ENCODE measurements at regions not wholly inside any gene's neighbourhood (a gene's known extent, or its start where the extent isn't known, plus 50 kb on each side); places are given as distances from the start of the nearest gene placed in this dataset.

GRCh38 chr5:116668390-116668789, 93.8 kb upstream of the SEMA6A start:
- H3K9me3 ChIP-seq, result no peaks in the 10 kb centered on the region
- FAIRE-seq (no peak), DNase-seq (ENCODE audit: low read depth in 1 of 2, low spot score in 1 of 2) (no peak), ATAC-seq (no peak)
- no peak overlapping the region for H3K4me2 ChIP-seq
- H3K4me1 ChIP-seq, result no peaks in the 10 kb centered on the region
- WGBS (ENCODE audit: missing lambda C conversion rate), result 0% methylated on average over 1 of the region's 1 CpG
- TF ChIP-seq HOXA7 (CRISPR knock-in tag; IDR thresholded peaks at IDR 0.05) (no peak), RNF2 (IDR thresholded peaks at IDR 0.05; ENCODE audit: borderline replicate concordance, low read depth) (no peak), NFE2L2 (conservative IDR thresholded peaks at IDR 0.05; ENCODE audit: low read length) (no peak), TFCP2L1 (CRISPR knock-in tag; IDR thresholded peaks at IDR 0.05) (no peak), PBX3 (IDR thresholded peaks at IDR 0.05) (no peak), HMGXB4 (CRISPR knock-in tag; IDR thresholded peaks at IDR 0.05; ENCODE audit: borderline replicate concordance) (no peak), POLR2AphosphoS2 (conservative IDR thresholded peaks at IDR 0.05; ENCODE audit: low read length) (no peak), RCOR1 (IDR thresholded peaks at IDR 0.05; ENCODE audit: low read depth, low read length) (no peak), EHF (CRISPR knock-in tag; IDR thresholded peaks at IDR 0.05) (no peak), REST (IDR thresholded peaks at IDR 0.05) (no peak)
- H3K27ac ChIP-seq, result no peak overlapping the region
- no peak overlapping the region for H3K4me3 ChIP-seq
- CTCF ChIA-PET, result interaction anchor here (0.6 kb wide), 1 partner anchor 83 kb away, joined by 3 read pairs; no protein-coding TSS in a partner anchor
- POLR2A ChIA-PET, result no interaction called here

GRCh38 chr5:116666901-116667300, 92.3 kb upstream of the SEMA6A start:
- H3K4me1 ChIP-seq, result no peaks in the 10 kb centered on the region
- no peak overlapping the region for H3K4me2 ChIP-seq
- H3K4me3 ChIP-seq, result no peak overlapping the region
- TF ChIP-seq GATA3 (IDR thresholded peaks at IDR 0.05; ENCODE audit: borderline replicate concordance) (no peak), ESRRA (IDR thresholded peaks at IDR 0.05; ENCODE audit: borderline replicate concordance, low read length) (no peak), RARB (CRISPR knock-in tag; IDR thresholded peaks at IDR 0.05) (no peak), NR3C1 (IDR thresholded peaks at IDR 0.05) (no peak), FOSL2 (IDR thresholded peaks at IDR 0.05) (no peak), FOSL2 (CRISPR knock-in tag; IDR thresholded peaks at IDR 0.05) (no peak), ZSCAN20 (CRISPR knock-in tag; IDR thresholded peaks at IDR 0.05) (no peak), EHMT2 (IDR thresholded peaks at IDR 0.05; ENCODE audit: low read depth) (no peak), TFCP2L1 (CRISPR knock-in tag; IDR thresholded peaks at IDR 0.05) (no peak), CTCF (IDR thresholded peaks at IDR 0.05) (no peak), MAZ (IDR thresholded peaks at IDR 0.05; ENCODE audit: borderline replicate concordance, low read depth, low read length) (no peak), TP53 (CRISPR knock-in tag; IDR thresholded peaks at IDR 0.05) (no peak), EP300 (IDR thresholded peaks at IDR 0.05) (no peak), SMC3 (IDR thresholded peaks at IDR 0.05) (no peak), HES2 (IDR thresholded peaks at IDR 0.05) (no peak), HOXB13 (CRISPR knock-in tag; IDR thresholded peaks at IDR 0.05; ENCODE audit: low read depth) (no peak), CBX8 (IDR thresholded peaks at IDR 0.05) (no peak), PBX3 (IDR thresholded peaks at IDR 0.05) (no peak)
- ChIA-PET POLR2A (no interaction called here), CTCF (no interaction called here)
- H3K9me3 ChIP-seq, result no peaks in the 10 kb centered on the region
- FAIRE-seq (no peak), ATAC-seq (no peak), DNase-seq (ENCODE audit: low read depth in 1 of 2, low spot score in 1 of 2) (no peak)
- no peak overlapping the region for H3K27ac ChIP-seq
- 6% methylated on average over 3 of the region's 3 CpGs for WGBS (ENCODE audit: missing lambda C conversion rate)
